ELR (cell line): ENCODE measurements at regions not wholly inside any gene's neighbourhood (a gene's known extent, or its start where the extent isn't known, plus 50 kb on each side); places are given as distances from the start of the nearest gene placed in this dataset.

Experiments used
- DNase-seq: peaks from one replicate; pipeline ENCODE4 v3.0.0-alpha.2; 2015; ENCODE audit warnings: low read depth

DNA sequence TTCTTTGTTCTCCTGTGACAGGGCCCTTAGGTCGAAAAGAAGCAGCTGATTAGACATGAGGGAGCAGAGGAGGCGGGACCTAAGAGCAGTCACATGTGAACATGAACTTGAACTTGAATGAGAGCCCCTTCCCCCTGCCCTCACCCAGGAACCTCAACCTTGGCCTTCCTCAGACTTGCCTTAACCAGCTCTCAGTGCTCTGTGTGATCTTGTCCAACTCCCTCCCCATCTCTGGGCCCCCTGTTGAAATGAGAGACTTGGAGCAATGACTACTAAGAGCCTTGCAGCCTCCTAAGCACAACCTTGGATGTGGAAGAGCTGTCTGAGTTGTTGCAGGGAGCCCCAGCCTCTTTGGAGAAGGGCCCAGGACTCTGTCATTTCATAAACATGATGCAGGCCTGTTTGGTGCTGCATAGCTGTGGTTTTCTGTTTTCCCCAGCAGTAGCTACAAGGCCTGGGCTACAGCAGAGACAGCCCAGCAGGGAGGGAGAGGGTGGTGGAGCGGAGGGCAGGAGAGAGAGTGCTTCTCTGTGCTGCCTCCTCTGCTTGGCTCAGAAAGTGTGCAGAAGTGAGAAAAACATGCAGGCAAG, 123.9 kb upstream of the ZMIZ1 start:
- peak; percentile 79 for DNase-seq

GRCh38 chr10:78945838-78946237, 122.9 kb upstream of the ZMIZ1 start:
- DNase-seq, result no peak

DNA sequence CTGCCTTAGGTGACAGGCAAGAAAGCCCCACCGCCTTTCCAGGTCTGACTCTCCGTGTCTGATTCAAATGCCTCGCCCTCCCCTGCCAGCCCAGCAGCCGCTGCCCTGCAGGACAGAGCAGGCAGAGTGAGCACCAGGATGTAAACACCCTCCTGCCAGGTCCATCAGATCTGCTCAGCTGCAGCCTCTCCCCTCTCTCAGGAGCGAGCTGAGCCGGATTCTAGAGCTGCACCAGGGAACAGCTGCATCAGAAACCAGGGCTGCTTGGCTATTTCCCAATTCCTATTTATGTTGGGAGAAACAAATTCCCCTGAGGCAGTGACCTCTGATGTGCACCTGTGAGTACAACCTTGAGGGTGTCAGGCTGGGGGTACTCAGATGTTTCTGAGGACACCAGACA, 121.5 kb upstream of the ZMIZ1 start:
- no peak for DNase-seq

DNA sequence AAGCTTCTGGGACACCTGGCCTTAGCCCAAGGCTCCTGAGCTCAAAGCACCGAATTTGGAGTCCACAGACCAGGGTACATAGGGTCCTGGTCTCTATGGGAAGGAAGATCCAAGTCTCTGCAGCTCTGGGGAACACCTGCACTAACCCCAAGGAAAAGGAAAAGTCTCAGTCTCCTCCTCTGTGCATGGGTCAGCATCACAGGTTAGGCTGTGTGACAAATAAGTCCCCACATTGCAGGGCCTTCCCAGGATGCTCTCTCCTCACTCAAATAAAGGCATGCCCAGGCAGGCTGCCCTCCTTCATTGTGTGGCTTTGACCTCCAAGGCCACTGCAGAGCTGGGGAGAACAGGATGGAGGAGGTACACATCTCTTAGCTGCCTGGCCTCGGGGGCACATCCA, 121.0 kb upstream of the ZMIZ1 start:
- DNase-seq, result no peak

GRCh38 chr10:78948621-78949030, 120.1 kb upstream of the ZMIZ1 start:
- no peak for DNase-seq

- no peak for DNase-seq
Measured at GRCh38 chr10:78950656-78951587, 117.8 kb upstream of the ZMIZ1 start.

DNA sequence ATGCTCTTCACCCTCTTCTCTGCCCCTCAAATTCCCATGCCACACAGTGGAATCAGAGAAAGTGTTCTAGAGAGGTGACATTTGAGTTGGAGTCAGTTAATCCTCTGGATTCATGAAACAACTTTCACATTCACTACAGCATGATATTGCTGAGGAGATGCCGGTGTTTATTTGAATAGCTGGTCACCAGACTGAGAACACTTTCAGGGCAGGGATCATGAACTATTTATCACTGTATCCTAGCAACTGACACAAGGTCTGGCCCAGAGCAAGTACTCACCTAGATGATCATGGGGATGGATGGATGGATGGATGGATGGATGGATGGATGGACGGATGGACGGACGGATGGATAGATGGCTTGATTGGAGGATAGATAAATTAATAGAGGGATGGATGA, 116.7 kb upstream of the ZMIZ1 start:
- DNase-seq, result no peak

DNA sequence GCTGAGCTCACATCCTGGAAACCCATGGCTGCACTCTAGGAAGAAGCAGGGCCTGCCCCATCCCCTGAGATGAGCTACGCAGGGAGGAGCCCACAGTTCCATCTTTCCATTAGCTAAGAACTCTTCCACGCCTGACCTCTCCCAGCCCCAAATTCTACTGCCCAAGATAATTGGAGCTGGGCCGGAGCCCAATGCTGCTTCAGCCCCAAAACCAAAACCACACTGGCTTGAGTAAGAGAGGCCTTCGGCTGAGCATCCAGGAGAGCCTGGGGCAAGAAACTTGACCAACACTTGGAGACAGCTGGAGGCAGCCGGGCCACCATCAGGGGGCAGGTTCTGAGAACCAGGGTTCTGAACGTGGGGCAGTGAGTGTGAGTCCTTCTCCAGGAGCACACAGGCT, 116.1 kb upstream of the ZMIZ1 start:
- peak; percentile 56 for DNase-seq

GRCh38 chr10:78953113-78953798, 115.5 kb upstream of the ZMIZ1 start:
- peak; percentile 65 for DNase-seq

DNA sequence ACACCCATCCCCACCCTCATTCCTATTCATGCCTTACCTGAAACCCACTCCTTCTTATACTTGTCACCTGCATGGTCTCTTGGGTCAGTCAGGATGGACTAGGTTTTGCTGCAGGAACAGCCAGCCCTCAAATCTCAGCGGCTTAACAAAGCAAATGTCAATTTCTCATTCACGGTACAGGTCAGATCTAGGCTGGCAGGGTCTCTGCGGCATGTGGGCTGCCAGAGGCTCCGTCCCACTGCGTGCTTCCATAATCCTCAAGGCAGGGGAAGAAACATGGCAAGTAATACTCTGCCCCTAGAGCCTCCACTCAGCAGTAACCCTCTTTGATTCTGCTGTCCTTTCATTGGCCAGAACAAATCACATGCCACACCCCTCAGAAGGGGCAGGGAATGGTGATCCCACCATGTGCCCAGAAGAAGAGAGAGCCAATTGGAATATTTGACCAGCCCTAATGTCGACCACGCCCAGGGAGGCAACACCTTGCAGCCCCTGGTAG, 114.9 kb upstream of the ZMIZ1 start:
- DNase-seq, result no peak

GRCh38 chr10:78954689-78955088, 114.1 kb upstream of the ZMIZ1 start:
- no peak for DNase-seq

- no peak for DNase-seq
Measured at GRCh38 chr10:78955206-78955605, 113.6 kb upstream of the ZMIZ1 start.

DNA sequence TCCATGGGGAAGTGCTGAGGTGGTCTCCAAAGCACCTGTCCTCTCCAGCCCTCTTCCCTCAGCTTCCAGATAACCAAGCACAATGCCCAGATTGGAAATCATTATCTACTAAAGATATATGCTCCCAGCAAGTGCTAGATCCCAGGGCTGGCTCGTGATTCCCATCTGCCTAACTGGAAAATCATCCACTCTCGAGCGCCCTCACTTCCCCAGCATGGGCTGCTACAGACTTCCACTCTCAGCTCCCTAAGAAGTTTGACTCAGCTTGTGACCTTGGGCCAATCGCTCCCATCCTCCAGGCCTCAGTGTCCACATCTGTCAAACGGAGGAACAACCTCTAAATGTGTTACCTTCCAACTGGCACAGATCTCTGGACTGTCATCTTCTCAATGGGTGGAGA, 112.4 kb upstream of the ZMIZ1 start:
- no peak for DNase-seq

GRCh38 chr10:78957471-78958039, 111.2 kb upstream of the ZMIZ1 start:
- DNase-seq, result peak; percentile 79

DNA sequence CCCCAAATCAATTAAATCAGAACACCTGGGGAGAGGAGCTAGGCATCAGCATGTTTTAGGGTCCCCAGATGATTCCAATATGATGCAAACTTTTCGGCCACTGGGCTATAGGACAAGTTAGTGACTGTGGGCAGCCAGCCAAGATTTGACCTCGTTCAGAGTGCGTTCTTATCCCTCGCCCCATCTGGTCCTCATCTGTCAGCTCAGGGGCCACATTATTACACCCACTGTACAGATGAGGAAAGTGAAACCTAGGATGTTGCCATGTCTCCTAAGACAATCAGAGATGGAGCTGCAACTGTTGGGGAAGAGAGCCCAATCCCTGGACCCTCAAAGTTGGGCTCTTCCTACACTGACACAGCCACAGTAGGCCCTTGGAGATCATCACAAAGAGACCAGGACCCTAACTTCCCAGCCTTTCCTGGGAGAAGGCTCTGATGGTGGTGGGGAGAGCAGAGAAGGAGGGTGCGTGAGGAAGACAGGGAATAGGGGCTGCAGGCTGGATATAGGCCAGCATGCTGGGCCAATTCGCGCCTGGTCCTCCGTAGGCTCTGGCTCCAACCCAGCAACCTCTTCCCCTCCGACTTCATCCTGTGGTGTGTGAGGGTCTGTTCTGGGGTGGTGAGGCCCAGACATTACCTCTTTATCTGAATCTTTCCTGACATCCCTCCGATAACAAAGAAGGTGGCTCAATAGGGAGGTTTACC, 109.4 kb upstream of the ZMIZ1 start:
- no peak for DNase-seq

- no peak for DNase-seq
Measured at GRCh38 chr10:78959924-78960285, 108.9 kb upstream of the ZMIZ1 start.

- DNase-seq, result peak; percentile 85
Measured at GRCh38 chr10:78960316-78960800, 108.4 kb upstream of the ZMIZ1 start.

DNA sequence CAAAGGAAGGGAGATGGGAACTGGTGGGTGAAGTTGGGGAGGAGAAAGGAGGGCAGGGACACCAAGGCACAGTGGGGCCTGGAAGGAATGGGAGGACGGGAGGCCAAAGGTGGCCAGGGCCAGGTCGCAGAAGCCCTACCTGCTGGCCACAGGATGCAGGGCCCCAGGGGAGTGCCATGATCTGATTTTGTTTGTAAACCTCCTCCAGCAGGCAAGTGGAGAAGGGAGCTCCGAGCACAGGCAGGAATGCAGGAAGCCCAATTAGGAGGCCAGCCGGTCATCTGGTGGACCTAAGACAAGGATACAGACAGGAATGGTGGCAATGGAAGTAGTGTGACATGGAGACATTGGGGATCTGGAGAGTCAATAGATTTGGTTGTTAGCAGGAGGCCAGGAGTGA, 107.0 kb upstream of the ZMIZ1 start:
- DNase-seq, result no peak

- no peak for DNase-seq
Measured at GRCh38 chr10:78963074-78964034, 105.4 kb upstream of the ZMIZ1 start.

GRCh38 chr10:78964274-78964951, 104.4 kb upstream of the ZMIZ1 start:
- DNase-seq, result no peak
